ENCODE measurements at regions not wholly inside any gene's neighbourhood (a gene's known extent, or its start where the extent isn't known, plus 50 kb on each side); places are given as distances from the start of the nearest gene placed in this dataset.

GRCh38 chr4:65193985-65194384 is 476.3 kb downstream of the EPHA5 start:
- no peak overlapping the region for H3K27ac Mint-ChIP-seq
- intact Hi-C loops (cut with micrococcal nuclease) = no loop called here
- Histone ChIP-seq H3K4me3 (ENCODE audit: low read length) (no peak overlapping the region), H3K4me1 (ENCODE audit: control insufficient read depth, insufficient read depth, low read length) (no peaks in the 10 kb centered on the region), H3K27me3 (ENCODE audit: control insufficient read depth, insufficient read depth, low read length) (no peaks in the 10 kb centered on the region), H3K9me3 (ENCODE audit: control insufficient read depth, insufficient read depth, low read length) (peaks cover 11% of the 10 kb centered on the region), H3K27ac (ENCODE audit: low read length) (no peak overlapping the region), H3K36me3 (ENCODE audit: control insufficient read depth, insufficient read depth, low read length) (no peaks in the 10 kb centered on the region)
- H3K27me3 Mint-ChIP-seq (ENCODE audit: low read depth in 2 of 2) = no peaks in the 10 kb centered on the region
- no peak overlapping the region for H3K4me3 Mint-ChIP-seq
- DNase-seq = no peak
- TF ChIP-seq, protein P1, sequence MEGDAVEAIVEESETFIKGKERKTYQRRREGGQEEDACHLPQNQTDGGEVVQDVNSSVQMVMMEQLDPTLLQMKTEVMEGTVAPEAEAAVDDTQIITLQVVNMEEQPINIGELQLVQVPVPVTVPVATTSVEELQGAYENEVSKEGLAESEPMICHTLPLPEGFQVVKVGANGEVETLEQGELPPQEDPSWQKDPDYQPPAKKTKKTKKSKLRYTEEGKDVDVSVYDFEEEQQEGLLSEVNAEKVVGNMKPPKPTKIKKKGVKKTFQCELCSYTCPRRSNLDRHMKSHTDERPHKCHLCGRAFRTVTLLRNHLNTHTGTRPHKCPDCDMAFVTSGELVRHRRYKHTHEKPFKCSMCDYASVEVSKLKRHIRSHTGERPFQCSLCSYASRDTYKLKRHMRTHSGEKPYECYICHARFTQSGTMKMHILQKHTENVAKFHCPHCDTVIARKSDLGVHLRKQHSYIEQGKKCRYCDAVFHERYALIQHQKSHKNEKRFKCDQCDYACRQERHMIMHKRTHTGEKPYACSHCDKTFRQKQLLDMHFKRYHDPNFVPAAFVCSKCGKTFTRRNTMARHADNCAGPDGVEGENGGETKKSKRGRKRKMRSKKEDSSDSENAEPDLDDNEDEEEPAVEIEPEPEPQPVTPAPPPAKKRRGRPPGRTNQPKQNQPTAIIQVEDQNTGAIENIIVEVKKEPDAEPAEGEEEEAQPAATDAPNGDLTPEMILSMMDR (IDR thresholded peaks at IDR 0.05) = no peak
- peaks cover 8% of the 10 kb centered on the region for H3K36me3 Mint-ChIP-seq
- 86% methylated on average over 7 of the region's 7 CpGs for WGBS (ENCODE audit: insufficient coverage)
- peaks cover 9 to 13% of the 10 kb centered on the region in 2 donors for H3K9me3 Mint-ChIP-seq
- no peaks in the 10 kb centered on the region for H3K4me1 Mint-ChIP-seq
- no peak for ATAC-seq

DNA sequence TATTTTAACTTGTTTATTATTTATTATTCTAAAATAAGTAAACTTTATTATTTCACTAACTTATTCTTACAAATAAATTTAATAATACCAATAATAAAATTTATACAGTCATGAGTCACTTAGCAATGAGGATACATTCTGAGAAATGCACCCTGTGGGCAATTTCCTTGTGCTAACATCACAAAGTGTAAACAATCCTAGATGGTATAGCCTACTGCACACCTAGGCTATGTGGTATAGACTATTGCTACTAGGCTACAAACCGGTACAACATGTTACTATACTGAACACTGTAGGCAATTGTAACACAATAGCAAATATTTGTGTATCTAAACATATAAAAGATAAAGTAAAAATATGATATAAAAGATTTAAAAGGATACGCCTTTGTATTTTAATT is 479.5 kb downstream of the EPHA5 start:
- Mint-ChIP-seq H3K4me1 (no peaks in the 10 kb centered on the region), H3K9me3 (peaks cover 9 to 11% of the 10 kb centered on the region in 2 donors), H3K27ac (no peak overlapping the region), H3K27me3 (ENCODE audit: low read depth in 2 of 2) (no peaks in the 10 kb centered on the region), H3K4me3 (no peak overlapping the region), H3K36me3 (no peaks in the 10 kb centered on the region)
- no CpG with 5 or more reads among the region's 2 CpGs for WGBS (ENCODE audit: insufficient coverage)
- no peaks in the 10 kb centered on the region for H3K36me3 ChIP-seq (ENCODE audit: control insufficient read depth, insufficient read depth, low read length)
- ATAC-seq = no peak
- peaks cover 11% of the 10 kb centered on the region for H3K9me3 ChIP-seq (ENCODE audit: control insufficient read depth, insufficient read depth, low read length)
- H3K4me3 ChIP-seq (ENCODE audit: low read length) = no peak overlapping the region
- no peak for DNase-seq
- no peak overlapping the region for H3K27ac ChIP-seq (ENCODE audit: low read length)
- no peaks in the 10 kb centered on the region for H3K27me3 ChIP-seq (ENCODE audit: control insufficient read depth, insufficient read depth, low read length)
- intact Hi-C loops (cut with micrococcal nuclease) = no loop called here
- TF ChIP-seq, protein P1 (IDR thresholded peaks at IDR 0.05) = no peak
- H3K4me1 ChIP-seq (ENCODE audit: control insufficient read depth, insufficient read depth, low read length) = no peaks in the 10 kb centered on the region

GRCh38 chr4:65175585-65175984 is 494.7 kb downstream of the EPHA5 start:
- TF ChIP-seq, protein P1 (IDR thresholded peaks at IDR 0.05) = no peak
- Histone ChIP-seq H3K27ac (ENCODE audit: low read length) (no peak overlapping the region), H3K4me3 (ENCODE audit: low read length) (no peak overlapping the region), H3K27me3 (ENCODE audit: control insufficient read depth, insufficient read depth, low read length) (no peaks in the 10 kb centered on the region), H3K36me3 (ENCODE audit: control insufficient read depth, insufficient read depth, low read length) (no peaks in the 10 kb centered on the region), H3K9me3 (ENCODE audit: control insufficient read depth, insufficient read depth, low read length) (peaks cover 6% of the 10 kb centered on the region), H3K4me1 (ENCODE audit: control insufficient read depth, insufficient read depth, low read length) (no peaks in the 10 kb centered on the region)
- H3K27me3 Mint-ChIP-seq (ENCODE audit: low read depth in 2 of 2) = no peaks in the 10 kb centered on the region
- intact Hi-C loops (cut with micrococcal nuclease) = no loop called here
- H3K36me3 Mint-ChIP-seq = peaks cover 14% of the 10 kb centered on the region
- H3K27ac Mint-ChIP-seq = no peak overlapping the region
- ATAC-seq (no peak), DNase-seq (no peak)
- H3K4me1 Mint-ChIP-seq = no peaks in the 10 kb centered on the region
- peaks cover 5 to 14% of the 10 kb centered on the region in 2 donors for H3K9me3 Mint-ChIP-seq
- 86% methylated on average over 5 of the region's 5 CpGs for WGBS (ENCODE audit: insufficient coverage)
- no peak overlapping the region for H3K4me3 Mint-ChIP-seq

GRCh38 chr4:65170768-65171514 is 499.3 kb downstream of the EPHA5 start:
- peaks cover 9 to 17% of the 10 kb centered on the region in 2 donors for H3K9me3 Mint-ChIP-seq
- Histone ChIP-seq H3K9me3 (ENCODE audit: control insufficient read depth, insufficient read depth, low read length) (peaks cover 4% of the 10 kb centered on the region), H3K36me3 (ENCODE audit: control insufficient read depth, insufficient read depth, low read length) (no peaks in the 10 kb centered on the region), H3K4me1 (ENCODE audit: control insufficient read depth, insufficient read depth, low read length) (no peaks in the 10 kb centered on the region), H3K27ac (ENCODE audit: low read length) (no peak overlapping the region), H3K4me3 (ENCODE audit: low read length) (no peak overlapping the region), H3K27me3 (ENCODE audit: control insufficient read depth, insufficient read depth, low read length) (no peaks in the 10 kb centered on the region)
- no peaks in the 10 kb centered on the region for H3K27me3 Mint-ChIP-seq (ENCODE audit: low read depth in 2 of 2)
- intact Hi-C loops (cut with micrococcal nuclease) = no loop called here
- no peak overlapping the region for H3K4me3 Mint-ChIP-seq
- no peaks in the 10 kb centered on the region for H3K4me1 Mint-ChIP-seq
- WGBS (ENCODE audit: insufficient coverage) = 89% methylated on average over 5 of the region's 6 CpGs
- DNase-seq (no peak), ATAC-seq (no peak)
- H3K36me3 Mint-ChIP-seq = peaks cover 13% of the 10 kb centered on the region
- TF ChIP-seq, protein P1 (IDR thresholded peaks at IDR 0.05) = no peak
- no peak overlapping the region for H3K27ac Mint-ChIP-seq
